SK-N-MC (cell line): ENCODE measurements at regions not wholly inside any gene's neighbourhood (a gene's known extent, or its start where the extent isn't known, plus 50 kb on each side); places are given as distances from the start of the nearest gene placed in this dataset.

Source experiments
- DNase-seq: peaks from one replicate; pipeline ENCODE4 v3.0.0-alpha.2; 2011; ENCODE audit warnings: low read depth, low spot score
- H3K27ac ChIP-seq: fragments of 200-600 bp; sonication (generic); 2 replicates; pipeline ENCODE4 v1.5.1; 2016; ENCODE audit warnings: mixed run types
- H3K36me3 ChIP-seq: fragments of 200-600 bp; sonication (generic); 2 replicates; pipeline ENCODE4 v1.6.1; 2017; ENCODE audit warnings: antibody characterized with exemption, low read length, mixed read lengths; ENCODE audit not compliant: insufficient read depth
- H3K4me3 ChIP-seq: fragments of 200-600 bp; sonication (generic); 2 replicates; pipeline ENCODE4 v1.5.1; 2016
- H3K9ac ChIP-seq: fragments of 200-600 bp; sonication (generic); 2 replicates; pipeline ENCODE4 v1.8.0; 2017; ENCODE audit warnings: mixed run types, mixed read lengths; ENCODE audit not compliant: insufficient read length
- H3K9me3 ChIP-seq: fragments of 200-600 bp; sonication (generic); 2 replicates; pipeline ENCODE4 v1.6.1; 2017; ENCODE audit warnings: low read depth, mild to moderate bottlenecking, antibody characterized with exemption, low read length, moderate library complexity, mixed read lengths
- EZH2 ChIP-seq: fragments of 200-600 bp; sonication (generic); IDR thresholded peaks from one replicate; pipeline ENCODE4 v1.6.1; 2017; ENCODE audit warnings: antibody characterized with exemption
- FOXP2 ChIP-seq: optimal IDR thresholded peaks from 2 replicates; pipeline ENCODE3; 2011; ENCODE audit warnings: mild to moderate bottlenecking, moderate library complexity; ENCODE audit not compliant: insufficient read depth; ENCODE audit errors: extremely low read length, control extremely low read depth
- POLR2AphosphoS5 ChIP-seq: IDR thresholded peaks from 2 replicates; pipeline ENCODE4 v1.6.1; 2012; ENCODE audit warnings: mild to moderate bottlenecking, low read depth, low read length, borderline replicate concordance

DNA sequence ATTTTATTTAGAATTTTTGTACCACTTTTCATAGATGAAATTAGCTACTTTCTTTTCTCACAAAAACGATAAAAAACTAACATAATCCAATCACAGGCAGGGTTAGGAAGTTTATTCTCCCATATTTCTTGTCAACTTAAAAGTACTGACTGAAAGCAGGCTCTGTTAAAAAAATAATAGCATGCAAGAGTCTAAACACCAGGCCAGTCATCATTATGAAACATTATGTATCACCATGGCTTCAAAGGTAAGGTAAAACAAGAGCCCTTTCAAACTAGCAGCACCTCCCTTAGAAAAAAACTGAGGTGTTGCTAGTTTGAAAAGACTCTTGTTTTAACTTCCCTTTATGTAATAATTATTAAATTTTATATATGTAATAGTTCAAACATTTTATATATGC, 848.0 kb downstream of the RNF144A start:
- Histone ChIP-seq H3K9me3 (no peaks in the 10 kb centered on the region; the same call in 1 of the 2 replicates), H3K27ac (no peak overlapping the region), H3K4me3 (no peak overlapping the region), H3K36me3 (no peaks in the 10 kb centered on the region), H3K9ac (no peak overlapping the region)
- no peak for DNase-seq
- TF ChIP-seq EZH2 (no peak), FOXP2 (no peak), POLR2AphosphoS5 (no peak)

DNA sequence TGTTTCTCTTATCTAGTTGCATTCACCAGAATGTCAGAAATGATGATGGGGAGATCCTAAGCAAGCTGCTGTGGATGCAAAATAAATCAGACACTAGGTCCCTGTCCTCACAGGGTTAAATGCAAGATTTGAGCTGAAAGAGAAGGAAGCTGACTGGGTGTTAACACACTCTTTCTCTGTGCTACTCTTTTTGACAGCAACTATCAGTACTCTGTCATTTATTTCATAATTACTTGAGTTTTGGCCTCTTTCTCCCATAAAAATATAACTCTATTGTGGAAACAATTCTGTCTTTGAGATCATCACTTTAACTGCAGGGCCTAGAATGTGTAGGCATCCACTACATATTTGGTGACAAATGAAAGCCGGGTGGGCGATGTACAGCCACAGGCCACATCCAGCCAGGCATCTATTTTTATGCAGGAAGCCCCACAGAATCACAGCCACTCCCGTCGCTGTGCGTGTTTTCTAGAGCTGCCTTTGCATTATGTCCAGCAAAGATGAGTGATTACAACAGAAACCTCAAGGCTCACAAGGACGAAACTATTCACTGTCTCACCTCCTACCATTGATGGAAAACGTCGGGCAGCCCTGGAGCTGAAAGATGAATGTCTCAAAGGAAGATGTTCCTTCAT, 849.0 kb downstream of the RNF144A start:
- Histone ChIP-seq H3K9ac (no peak overlapping the region), H3K9me3 (no peaks in the 10 kb centered on the region; the same call in 1 of the 2 replicates), H3K27ac (no peak overlapping the region), H3K36me3 (no peaks in the 10 kb centered on the region), H3K4me3 (no peak overlapping the region)
- no peak for DNase-seq
- TF ChIP-seq FOXP2 (no peak), POLR2AphosphoS5 (no peak), EZH2 (no peak)

DNA sequence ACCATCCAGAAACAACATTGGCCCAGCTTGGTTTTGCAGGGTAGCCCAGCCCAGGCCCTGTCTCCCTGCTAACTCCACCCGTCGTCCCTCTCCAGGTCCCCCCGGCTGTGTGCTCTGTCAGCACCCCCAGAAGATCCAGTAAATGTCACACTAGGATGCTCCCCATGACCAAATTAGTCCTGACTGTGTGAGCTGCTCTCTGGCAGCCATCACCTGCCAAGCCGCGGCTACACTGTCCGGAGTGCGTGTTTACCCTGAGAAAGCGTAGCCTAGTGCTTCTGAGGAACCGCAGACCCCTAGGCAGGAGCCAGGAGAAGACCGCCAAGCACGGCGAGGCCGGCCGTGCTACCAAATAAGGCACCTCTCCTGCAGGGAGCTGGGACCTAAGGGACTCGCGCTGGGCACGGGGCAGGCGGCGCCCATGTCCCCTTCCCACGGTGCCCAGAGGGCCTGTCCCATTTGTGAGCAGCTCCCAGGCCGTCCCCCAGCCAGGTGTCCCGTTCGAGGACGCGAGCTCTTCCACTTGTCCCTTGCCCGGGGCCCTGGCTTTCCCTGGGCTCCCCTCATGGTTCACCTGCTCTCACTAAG, 849.9 kb downstream of the RNF144A start:
- Histone ChIP-seq H3K27ac (no peak overlapping the region), H3K4me3 (no peak overlapping the region), H3K9ac (no peak overlapping the region), H3K36me3 (no peaks in the 10 kb centered on the region), H3K9me3 (no peaks in the 10 kb centered on the region; the same call in 1 of the 2 replicates)
- no peak for TF ChIP-seq POLR2AphosphoS5
- no peak for TF ChIP-seq FOXP2
- TF ChIP-seq EZH2, result no peak
- DNase-seq, result no peak

DNA sequence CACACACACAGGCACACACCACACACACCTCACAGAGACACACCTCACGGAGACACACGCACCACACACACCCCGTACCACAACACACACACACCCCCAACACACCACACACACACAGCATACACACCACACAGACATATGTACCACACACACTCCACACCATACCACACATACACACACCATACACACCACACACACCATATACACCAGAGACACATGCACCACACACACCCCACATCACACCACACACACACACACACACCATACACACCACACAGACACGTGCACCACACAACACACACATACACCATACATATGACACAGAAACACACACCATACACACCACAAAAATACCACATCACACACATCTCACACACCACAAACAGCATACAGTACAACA, 850.7 kb downstream of the RNF144A start:
- Histone ChIP-seq H3K27ac (no peak overlapping the region), H3K9me3 (no peaks in the 10 kb centered on the region), H3K36me3 (no peaks in the 10 kb centered on the region), H3K4me3 (no peak overlapping the region), H3K9ac (no peak overlapping the region)
- TF ChIP-seq EZH2, result no peak
- TF ChIP-seq FOXP2, result no peak
- TF ChIP-seq POLR2AphosphoS5, result no peak
- no peak for DNase-seq

DNA sequence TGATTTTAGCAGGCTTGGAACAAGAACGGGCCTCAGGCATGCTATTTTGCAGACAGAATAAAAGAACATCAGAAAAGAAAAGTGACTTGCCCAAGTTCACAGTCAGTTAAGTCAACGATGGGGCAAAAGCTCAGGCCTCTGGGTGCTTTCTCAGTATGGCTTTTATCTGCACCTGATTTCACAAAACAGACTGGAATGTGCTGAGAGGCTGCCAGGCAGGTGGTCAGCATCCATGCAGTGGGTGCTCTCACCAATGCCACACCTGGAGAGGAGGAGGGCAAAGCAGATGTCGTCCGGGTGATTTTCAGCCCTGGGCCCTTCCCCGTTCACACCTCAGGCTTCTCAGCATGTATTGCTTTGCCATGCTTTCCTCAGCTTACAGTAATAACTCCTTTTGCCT, 854.6 kb downstream of the RNF144A start:
- TF ChIP-seq POLR2AphosphoS5 (no peak), FOXP2 (no peak), EZH2 (no peak)
- H3K36me3 ChIP-seq, result no peaks in the 10 kb centered on the region
- H3K9ac ChIP-seq, result no peak overlapping the region
- no peak overlapping the region for H3K27ac ChIP-seq
- DNase-seq, result no peak
- H3K4me3 ChIP-seq, result no peak overlapping the region
- no peaks in the 10 kb centered on the region for H3K9me3 ChIP-seq

DNA sequence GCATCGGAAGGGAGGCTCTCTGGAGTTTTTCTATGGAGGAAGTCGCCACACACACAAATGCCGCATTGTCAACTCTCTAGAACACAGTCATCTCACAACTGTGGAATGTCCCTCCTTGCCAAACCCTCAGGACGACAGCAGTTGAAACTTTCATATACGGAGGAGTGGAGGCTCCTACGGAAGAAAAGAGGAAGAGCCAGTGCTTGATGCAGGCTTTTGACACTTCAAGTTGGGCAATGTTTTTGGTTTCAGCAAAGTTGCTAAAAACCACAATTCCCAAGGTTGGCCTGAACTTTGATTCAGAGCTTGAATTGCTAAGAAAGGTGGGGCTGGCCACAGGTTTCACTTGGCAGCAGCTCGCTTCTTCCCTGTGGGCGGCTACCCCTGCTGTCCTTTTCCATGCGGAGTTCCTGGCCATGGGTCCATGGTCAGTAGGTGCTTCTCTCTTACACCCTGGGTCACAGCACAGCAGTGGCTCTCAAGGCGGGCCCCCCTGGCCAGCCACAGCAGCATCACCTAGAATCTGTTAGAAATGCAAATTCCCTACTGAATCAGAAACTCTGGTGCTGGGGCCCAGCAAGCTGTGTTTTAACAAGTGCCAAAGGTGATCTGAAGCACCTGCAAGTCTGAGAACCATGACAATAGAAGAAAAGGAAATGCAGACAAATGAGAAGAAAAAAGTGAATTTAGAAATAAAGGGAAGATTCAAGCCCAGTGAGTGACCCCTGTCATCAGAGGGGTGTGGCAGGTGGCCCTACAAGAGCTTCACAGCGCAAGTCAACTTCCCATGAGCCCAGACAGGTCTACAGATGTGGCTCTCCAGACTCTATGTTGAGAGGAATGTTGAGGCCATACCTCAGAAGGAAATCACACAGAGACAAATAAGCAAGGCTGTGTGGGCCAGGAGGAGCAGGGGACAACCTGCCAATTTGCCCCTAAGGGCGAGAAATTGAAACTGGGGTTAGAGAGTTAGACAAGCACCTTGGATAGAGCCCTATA, 856.4 kb downstream of the RNF144A start:
- H3K4me3 ChIP-seq, result no peak overlapping the region

DNA sequence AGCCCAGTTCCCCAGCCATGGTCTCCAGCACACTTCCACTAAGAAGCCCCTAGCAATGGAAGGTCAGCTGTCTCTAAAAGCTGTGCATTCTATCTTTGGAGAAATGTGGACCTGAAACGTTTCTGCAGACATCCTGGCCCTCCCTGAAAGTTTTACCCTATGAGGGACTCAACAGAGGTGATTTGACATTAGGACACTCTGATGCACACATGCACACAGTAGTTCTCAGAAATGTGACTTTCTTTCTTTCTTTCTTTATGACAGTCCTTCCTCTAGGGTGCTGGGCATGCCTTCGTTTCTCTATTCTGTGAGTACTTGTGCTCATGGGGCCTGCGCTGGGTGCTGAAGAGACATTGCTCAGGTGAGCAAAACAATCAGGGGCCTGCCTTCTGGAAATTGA, 857.3 kb downstream of the RNF144A start:
- TF ChIP-seq POLR2AphosphoS5 (no peak), EZH2 (no peak), FOXP2 (no peak)
- H3K4me3 ChIP-seq, result no peak overlapping the region
- no peak overlapping the region for H3K9ac ChIP-seq
- DNase-seq, result no peak
- no peaks in the 10 kb centered on the region for H3K9me3 ChIP-seq
- H3K27ac ChIP-seq, result no peak overlapping the region
- no peaks in the 10 kb centered on the region for H3K36me3 ChIP-seq

More for the DNA sequence above, 856.4 kb downstream of the RNF144A start:
- no peak for DNase-seq
- Histone ChIP-seq H3K9me3 (no peaks in the 10 kb centered on the region), H3K27ac (no peak overlapping the region), H3K36me3 (no peaks in the 10 kb centered on the region), H3K9ac (no peak overlapping the region)
- no peak for TF ChIP-seq POLR2AphosphoS5
- no peak for TF ChIP-seq EZH2
- no peak for TF ChIP-seq FOXP2

DNA sequence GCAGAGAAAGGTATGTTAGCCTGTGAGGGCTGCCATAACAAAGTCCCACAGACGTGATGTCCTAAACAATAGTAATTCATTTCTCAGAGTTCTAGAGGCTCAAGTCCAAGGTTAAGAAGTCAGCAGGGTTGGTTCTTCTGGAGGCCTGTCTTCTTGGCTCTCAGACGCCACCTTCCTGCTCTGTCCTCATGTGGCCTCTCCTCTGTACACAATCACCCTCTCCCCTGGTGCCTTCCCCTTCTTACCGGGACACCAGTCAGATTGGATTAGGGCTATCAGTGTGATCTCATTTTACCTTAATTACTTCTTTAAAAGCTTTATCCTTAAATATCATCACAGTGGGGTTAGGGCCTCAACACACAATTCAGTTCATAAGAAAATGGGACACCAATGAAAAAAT, 860.5 kb downstream of the RNF144A start:
- H3K36me3 ChIP-seq, result no peaks in the 10 kb centered on the region
- TF ChIP-seq FOXP2, result no peak
- no peak for TF ChIP-seq EZH2
- TF ChIP-seq POLR2AphosphoS5, result no peak
- H3K9ac ChIP-seq, result no peak overlapping the region
- H3K27ac ChIP-seq, result no peak overlapping the region
- H3K4me3 ChIP-seq, result no peak overlapping the region
- DNase-seq, result no peak
- H3K9me3 ChIP-seq, result no peaks in the 10 kb centered on the region
